ENCODE measurements at regions not wholly inside any gene's neighbourhood (a gene's known extent, or its start where the extent isn't known, plus 50 kb on each side); places are given as distances from the start of the nearest gene placed in this dataset.

- Histone ChIP-seq H3K9me3 (ENCODE audit: insufficient read depth, low read length) (no peaks in the 10 kb centered on the region), H3K4me1 (ENCODE audit: insufficient read depth, insufficient read length) (no peaks in the 10 kb centered on the region), H3K4me3 (ENCODE audit: insufficient read length, low read depth) (no peak overlapping the region), H3K36me3 (ENCODE audit: insufficient read depth, insufficient read length, low read length) (no peaks in the 10 kb centered on the region), H3K27me3 (ENCODE audit: insufficient read depth, insufficient read length) (no peaks in the 10 kb centered on the region), H3K9ac (ENCODE audit: insufficient read length, low read depth) (no peak overlapping the region)
- no peak for DNase-seq (ENCODE audit: low read depth, low spot score)
- TF ChIP-seq YY1 (IDR thresholded peaks at IDR 0.05; ENCODE audit: insufficient read depth, insufficient read length) (no peak), SUZ12 (IDR thresholded peaks at IDR 0.05; ENCODE audit: extremely low read depth, insufficient read depth, insufficient read length) (no peak), ZNF274 (IDR thresholded peaks at IDR 0.05; ENCODE audit: low read depth, low read length) (no peak)
Measured at GRCh38 chrX:42027367-42028000, 104.1 kb upstream of the CASK start.

- Histone ChIP-seq H3K27me3 (ENCODE audit: insufficient read depth, insufficient read length) (no peaks in the 10 kb centered on the region), H3K4me1 (ENCODE audit: insufficient read depth, insufficient read length) (no peaks in the 10 kb centered on the region), H3K9ac (ENCODE audit: insufficient read length, low read depth) (no peak overlapping the region), H3K36me3 (ENCODE audit: insufficient read depth, insufficient read length, low read length) (no peaks in the 10 kb centered on the region), H3K9me3 (ENCODE audit: insufficient read depth, low read length) (no peaks in the 10 kb centered on the region), H3K4me3 (ENCODE audit: insufficient read length, low read depth) (no peak overlapping the region)
- TF ChIP-seq SUZ12 (IDR thresholded peaks at IDR 0.05; ENCODE audit: extremely low read depth, insufficient read depth, insufficient read length): no peak
- no peak for TF ChIP-seq YY1 (IDR thresholded peaks at IDR 0.05; ENCODE audit: insufficient read depth, insufficient read length)
- no peak for TF ChIP-seq ZNF274 (IDR thresholded peaks at IDR 0.05; ENCODE audit: low read depth, low read length)
- no peak for DNase-seq (ENCODE audit: low read depth, low spot score)
Measured at GRCh38 chrX:42025861-42026260, 102.5 kb upstream of the CASK start.

- no peaks in the 10 kb centered on the region for H3K27me3 ChIP-seq (ENCODE audit: insufficient read depth, insufficient read length)
- no peaks in the 10 kb centered on the region for H3K36me3 ChIP-seq (ENCODE audit: insufficient read depth, insufficient read length, low read length)
- no peak overlapping the region for H3K4me3 ChIP-seq (ENCODE audit: insufficient read length, low read depth)
- no peak overlapping the region for H3K9ac ChIP-seq (ENCODE audit: insufficient read length, low read depth)
- H3K4me1 ChIP-seq (ENCODE audit: insufficient read depth, insufficient read length): no peaks in the 10 kb centered on the region
- DNase-seq (ENCODE audit: low read depth, low spot score): no peak
- H3K9me3 ChIP-seq (ENCODE audit: insufficient read depth, low read length): no peaks in the 10 kb centered on the region
- TF ChIP-seq ZNF274 (IDR thresholded peaks at IDR 0.05; ENCODE audit: low read depth, low read length) (no peak), YY1 (IDR thresholded peaks at IDR 0.05; ENCODE audit: insufficient read depth, insufficient read length) (no peak), SUZ12 (IDR thresholded peaks at IDR 0.05; ENCODE audit: extremely low read depth, insufficient read depth, insufficient read length) (no peak)
Measured at GRCh38 chrX:42023122-42023521, 99.8 kb upstream of the CASK start.

- DNase-seq (ENCODE audit: low read depth, low spot score): no peak
- H3K4me1 ChIP-seq (ENCODE audit: insufficient read depth, insufficient read length): no peaks in the 10 kb centered on the region
- no peaks in the 10 kb centered on the region for H3K27me3 ChIP-seq (ENCODE audit: insufficient read depth, insufficient read length)
- no peak overlapping the region for H3K9ac ChIP-seq (ENCODE audit: insufficient read length, low read depth)
- no peak overlapping the region for H3K4me3 ChIP-seq (ENCODE audit: insufficient read length, low read depth)
- TF ChIP-seq ZNF274 (IDR thresholded peaks at IDR 0.05; ENCODE audit: low read depth, low read length) (no peak), YY1 (IDR thresholded peaks at IDR 0.05; ENCODE audit: insufficient read depth, insufficient read length) (no peak), SUZ12 (IDR thresholded peaks at IDR 0.05; ENCODE audit: extremely low read depth, insufficient read depth, insufficient read length) (no peak)
- H3K9me3 ChIP-seq (ENCODE audit: insufficient read depth, low read length): no peaks in the 10 kb centered on the region
- H3K36me3 ChIP-seq (ENCODE audit: insufficient read depth, insufficient read length, low read length): no peaks in the 10 kb centered on the region
Measured at GRCh38 chrX:42022158-42022557, 98.8 kb upstream of the CASK start.

- Histone ChIP-seq H3K27me3 (ENCODE audit: insufficient read depth, insufficient read length) (no peaks in the 10 kb centered on the region), H3K36me3 (ENCODE audit: insufficient read depth, insufficient read length, low read length) (no peaks in the 10 kb centered on the region), H3K4me3 (ENCODE audit: insufficient read length, low read depth) (no peak overlapping the region), H3K9ac (ENCODE audit: insufficient read length, low read depth) (no peak overlapping the region), H3K4me1 (ENCODE audit: insufficient read depth, insufficient read length) (no peaks in the 10 kb centered on the region), H3K9me3 (ENCODE audit: insufficient read depth, low read length) (no peaks in the 10 kb centered on the region)
- TF ChIP-seq YY1 (IDR thresholded peaks at IDR 0.05; ENCODE audit: insufficient read depth, insufficient read length): no peak
- TF ChIP-seq SUZ12 (IDR thresholded peaks at IDR 0.05; ENCODE audit: extremely low read depth, insufficient read depth, insufficient read length): no peak
- no peak for TF ChIP-seq ZNF274 (IDR thresholded peaks at IDR 0.05; ENCODE audit: low read depth, low read length)
- no peak for DNase-seq (ENCODE audit: low read depth, low spot score)
Measured at GRCh38 chrX:42021058-42021457, 97.7 kb upstream of the CASK start.

GRCh38 chrX:42020225-42020624 is 96.9 kb upstream of the CASK start:
- TF ChIP-seq ZNF274 (IDR thresholded peaks at IDR 0.05; ENCODE audit: low read depth, low read length): no peak
- TF ChIP-seq SUZ12 (IDR thresholded peaks at IDR 0.05; ENCODE audit: extremely low read depth, insufficient read depth, insufficient read length): no peak
- no peak for TF ChIP-seq YY1 (IDR thresholded peaks at IDR 0.05; ENCODE audit: insufficient read depth, insufficient read length)
- Histone ChIP-seq H3K9me3 (ENCODE audit: insufficient read depth, low read length) (no peaks in the 10 kb centered on the region), H3K4me3 (ENCODE audit: insufficient read length, low read depth) (no peak overlapping the region), H3K36me3 (ENCODE audit: insufficient read depth, insufficient read length, low read length) (no peaks in the 10 kb centered on the region), H3K4me1 (ENCODE audit: insufficient read depth, insufficient read length) (no peaks in the 10 kb centered on the region), H3K27me3 (ENCODE audit: insufficient read depth, insufficient read length) (no peaks in the 10 kb centered on the region), H3K9ac (ENCODE audit: insufficient read length, low read depth) (no peak overlapping the region)
- no peak for DNase-seq (ENCODE audit: low read depth, low spot score)

- Histone ChIP-seq H3K36me3 (ENCODE audit: insufficient read depth, insufficient read length, low read length) (no peaks in the 10 kb centered on the region), H3K27me3 (ENCODE audit: insufficient read depth, insufficient read length) (no peaks in the 10 kb centered on the region), H3K9ac (ENCODE audit: insufficient read length, low read depth) (no peak overlapping the region), H3K4me3 (ENCODE audit: insufficient read length, low read depth) (no peak overlapping the region), H3K9me3 (ENCODE audit: insufficient read depth, low read length) (no peaks in the 10 kb centered on the region), H3K4me1 (ENCODE audit: insufficient read depth, insufficient read length) (no peaks in the 10 kb centered on the region)
- TF ChIP-seq SUZ12 (IDR thresholded peaks at IDR 0.05; ENCODE audit: extremely low read depth, insufficient read depth, insufficient read length): no peak
- no peak for TF ChIP-seq YY1 (IDR thresholded peaks at IDR 0.05; ENCODE audit: insufficient read depth, insufficient read length)
- TF ChIP-seq ZNF274 (IDR thresholded peaks at IDR 0.05; ENCODE audit: low read depth, low read length): no peak
- no peak for DNase-seq (ENCODE audit: low read depth, low spot score)
Measured at GRCh38 chrX:42017971-42018370, 94.6 kb upstream of the CASK start.

Data from NT2/D1 (cell line).